Myocyte (in vitro differentiated cells): ENCODE measurements at regions not wholly inside any gene's neighbourhood (a gene's known extent, or its start where the extent isn't known, plus 50 kb on each side); places are given as distances from the start of the nearest gene placed in this dataset.

Source experiments
- DNase-seq: peaks from one replicate; pipeline ENCODE4 v3.0.0-alpha.2; 2012; ENCODE audit warnings: low read depth

DNA sequence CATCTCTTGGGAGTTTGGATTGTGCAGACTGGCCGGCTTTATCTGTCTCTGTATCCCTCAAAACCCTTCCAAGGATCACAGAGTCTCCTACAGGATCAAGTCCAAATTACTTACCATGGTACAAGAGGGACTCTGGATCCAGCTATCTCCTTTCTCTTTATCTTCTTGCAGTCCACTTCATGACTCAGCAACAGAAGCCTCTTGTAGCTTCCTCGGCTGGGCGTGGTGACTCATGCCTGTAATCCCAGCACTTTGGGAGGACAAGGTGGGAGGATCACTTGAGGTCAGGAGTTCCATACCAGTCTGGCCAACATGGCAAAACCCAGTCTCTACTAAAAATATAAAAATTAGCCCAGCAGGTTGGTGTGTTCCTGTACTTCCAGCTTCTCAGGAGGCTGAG, 189.7 kb downstream of the BCAT1 start:
- DNase-seq = peak; percentile 30

DNA sequence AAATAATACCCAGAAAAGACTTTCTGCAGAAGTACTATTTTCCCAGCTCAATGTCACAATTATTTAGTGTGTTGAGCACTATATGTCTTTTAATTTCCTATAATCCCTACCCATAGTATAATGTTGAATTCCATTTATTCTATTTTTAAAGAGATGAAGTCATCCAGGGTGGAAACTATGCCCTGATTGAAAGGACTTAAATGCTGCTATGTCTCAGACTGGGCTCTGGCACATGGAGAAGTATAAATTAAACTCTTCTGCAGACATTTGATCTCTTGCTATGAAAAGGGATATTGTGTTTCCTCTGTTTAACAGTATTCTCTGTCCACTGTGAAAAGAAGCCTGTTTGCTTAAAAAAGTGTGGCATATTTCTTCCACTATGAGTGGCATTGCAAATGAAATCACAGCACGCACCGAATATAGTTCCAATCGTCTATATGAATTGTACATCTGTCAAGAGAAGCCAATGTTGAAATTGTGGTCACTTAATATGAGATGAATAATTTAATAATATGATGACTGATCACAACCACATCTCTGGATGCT, 192.3 kb downstream of the BCAT1 start:
- peak; percentile 10 for DNase-seq

DNA sequence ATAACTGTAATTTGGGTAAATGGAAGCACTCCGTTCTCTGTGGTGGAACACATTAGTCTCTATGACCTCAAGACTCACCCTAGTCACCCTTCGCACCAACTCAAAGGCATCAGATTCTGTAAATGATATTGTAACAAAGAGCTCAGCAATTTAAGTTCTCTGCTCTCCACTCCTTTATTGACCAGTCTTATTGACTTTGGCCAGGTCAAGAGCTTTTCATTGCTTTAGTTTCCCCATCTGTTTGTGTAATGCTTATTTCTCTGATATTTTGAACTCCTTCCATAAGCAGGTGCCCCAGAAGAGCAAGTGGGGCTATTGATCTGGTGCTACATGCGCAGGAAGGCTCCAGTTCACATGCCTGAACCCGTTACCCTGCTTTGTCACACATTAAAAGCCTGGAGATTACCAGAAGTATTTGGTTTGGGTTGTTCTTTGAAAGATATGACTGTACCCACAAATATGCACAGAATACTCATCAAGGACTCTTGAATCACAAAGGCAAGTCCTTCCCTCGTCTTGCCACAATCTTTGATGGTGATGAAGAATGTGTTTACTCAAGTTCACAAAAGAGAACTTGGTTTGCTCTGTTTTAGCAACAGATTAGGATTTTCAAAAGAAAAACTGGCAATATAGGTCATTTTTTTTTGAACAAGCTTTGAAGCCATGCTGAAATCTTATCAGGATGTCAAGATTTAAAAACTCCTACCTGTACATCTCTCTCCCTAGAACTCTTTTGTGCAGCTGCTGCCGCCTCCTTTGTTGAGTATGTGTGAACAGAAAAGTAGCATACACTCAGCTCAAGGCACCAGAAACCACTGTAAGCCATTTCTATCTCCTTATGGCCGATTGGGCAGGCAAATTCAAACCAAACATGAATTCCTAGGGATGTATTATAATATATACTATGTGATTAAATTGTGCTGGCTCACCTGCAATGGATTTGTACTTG, 193.9 kb downstream of the BCAT1 start:
- DNase-seq = peak; percentile 41

DNA sequence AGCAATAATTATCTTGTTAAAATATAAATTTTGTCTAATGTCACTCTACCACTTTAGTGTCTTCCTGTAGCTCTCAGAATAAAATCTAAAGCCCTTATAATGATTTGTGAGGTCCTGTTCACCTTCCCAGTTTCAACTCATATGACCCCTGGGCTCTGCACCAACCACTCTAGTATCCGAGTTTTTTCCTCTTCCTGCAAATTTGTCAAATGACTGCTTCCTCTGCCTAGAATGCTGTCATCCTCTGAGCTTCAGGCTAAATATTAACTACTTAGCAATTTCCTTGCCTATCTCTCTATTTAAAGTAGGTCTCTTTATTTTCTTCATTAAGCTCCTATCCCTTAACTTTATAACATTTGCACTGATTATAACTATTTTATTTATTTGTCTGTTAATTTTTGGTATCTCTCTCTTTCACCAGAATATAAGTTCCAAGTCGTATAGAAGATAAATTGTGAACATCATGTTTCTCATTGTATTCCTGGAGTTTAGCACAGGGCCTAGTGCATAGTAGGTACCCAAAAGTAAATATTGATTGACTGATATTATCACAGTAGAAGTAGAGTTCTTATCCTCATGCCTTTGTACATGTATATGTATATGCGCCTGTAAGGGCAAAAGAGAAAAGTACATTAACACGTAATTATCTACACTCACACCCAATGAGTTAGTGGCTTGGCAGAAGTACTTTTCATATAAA, 196.0 kb downstream of the BCAT1 start:
- no peak for DNase-seq

DNA sequence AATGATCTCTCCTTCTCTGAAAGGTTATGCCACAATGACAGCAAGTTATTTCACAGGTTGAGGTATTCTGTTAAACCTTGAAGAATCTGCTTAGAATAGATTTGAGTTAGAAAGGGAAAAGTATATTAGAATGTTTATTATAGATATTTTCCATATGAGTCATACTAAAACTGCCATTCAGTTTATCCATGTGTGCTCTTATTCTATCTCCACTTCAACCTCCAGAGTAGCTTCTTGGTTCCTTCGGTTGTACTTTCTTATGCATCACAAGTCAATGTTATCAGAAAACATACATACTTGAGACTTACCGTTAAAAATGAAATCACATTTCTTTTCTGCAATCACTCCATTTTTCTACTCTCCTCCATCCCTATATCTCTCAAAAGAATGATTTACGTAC, 197.7 kb downstream of the BCAT1 start:
- no peak for DNase-seq

DNA sequence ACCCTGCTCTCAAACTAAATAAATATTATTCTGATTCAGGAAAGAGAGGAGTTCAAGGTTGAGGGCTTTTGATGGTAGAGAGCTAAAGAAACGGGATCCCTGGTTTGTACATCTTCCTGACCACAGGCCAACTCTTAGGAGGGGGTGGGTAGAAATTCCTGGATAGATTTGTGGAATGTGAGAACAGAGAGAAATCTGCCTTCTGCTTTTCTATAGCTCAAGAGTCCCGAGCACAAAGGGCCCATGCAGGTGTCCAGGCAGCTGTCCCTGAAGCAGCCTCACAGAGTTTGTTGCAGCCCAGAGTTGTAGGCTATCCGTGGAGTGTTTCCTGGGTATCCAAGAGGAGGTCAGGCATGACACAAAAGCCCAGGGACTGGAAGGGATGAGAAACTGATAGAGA, 198.6 kb downstream of the BCAT1 start:
- DNase-seq = no peak

DNA sequence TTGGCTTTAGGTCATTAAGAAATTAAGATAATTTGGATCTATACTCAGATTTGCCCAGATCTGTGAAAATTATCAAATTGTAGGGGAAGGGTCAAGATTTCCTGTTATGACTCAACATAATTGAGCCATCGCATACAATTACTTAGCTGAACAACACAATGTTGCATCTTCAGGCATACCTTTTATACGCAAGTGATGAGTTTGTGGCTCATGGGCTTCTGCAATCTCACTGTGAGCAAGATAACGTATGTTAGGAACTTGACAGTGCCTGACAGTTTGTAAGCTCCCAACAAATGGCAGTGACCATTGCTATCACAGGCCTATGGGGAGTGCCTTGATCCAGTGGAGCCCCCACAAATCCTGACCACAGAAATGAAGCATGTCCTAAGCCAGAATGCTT, 199.7 kb downstream of the BCAT1 start:
- no peak for DNase-seq

DNA sequence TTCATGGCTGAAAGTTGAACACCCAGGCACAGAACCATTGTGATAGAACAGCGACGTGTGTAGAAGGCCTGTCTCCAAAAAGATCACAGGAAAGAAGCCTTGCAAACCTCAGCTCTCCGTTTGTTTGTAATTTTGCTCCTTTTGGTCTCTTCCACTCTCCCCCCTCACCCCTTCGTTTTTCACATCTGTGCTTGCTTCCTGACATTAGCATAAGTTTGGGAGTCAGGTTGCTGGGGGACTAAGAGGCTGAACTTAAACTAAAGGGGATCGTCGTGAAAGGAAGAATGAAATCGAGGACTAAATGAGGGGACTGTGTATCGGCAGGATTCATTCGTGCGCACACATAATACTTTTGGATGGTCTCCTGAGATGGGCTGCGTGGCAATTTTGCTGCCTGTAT, 200.6 kb downstream of the BCAT1 start:
- no peak for DNase-seq

DNA sequence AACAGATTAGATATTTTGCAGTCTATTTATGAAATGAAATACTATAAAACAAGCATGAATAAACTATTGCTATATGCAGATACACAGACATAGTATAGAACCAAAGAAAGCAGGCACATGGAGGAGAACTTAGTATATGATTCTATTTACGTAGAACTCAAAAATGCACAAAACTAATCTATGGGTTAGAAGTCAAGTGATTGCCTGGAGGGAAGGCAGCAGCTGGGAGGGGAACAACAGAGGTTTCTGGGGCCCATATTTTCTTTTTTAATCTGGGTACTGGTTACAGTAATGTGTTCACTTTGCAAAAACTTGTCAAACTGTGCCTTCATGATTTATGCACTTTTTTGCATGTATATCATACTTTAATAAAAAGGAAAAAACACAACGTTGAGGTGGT, 202.0 kb downstream of the BCAT1 start:
- no peak for DNase-seq

DNA sequence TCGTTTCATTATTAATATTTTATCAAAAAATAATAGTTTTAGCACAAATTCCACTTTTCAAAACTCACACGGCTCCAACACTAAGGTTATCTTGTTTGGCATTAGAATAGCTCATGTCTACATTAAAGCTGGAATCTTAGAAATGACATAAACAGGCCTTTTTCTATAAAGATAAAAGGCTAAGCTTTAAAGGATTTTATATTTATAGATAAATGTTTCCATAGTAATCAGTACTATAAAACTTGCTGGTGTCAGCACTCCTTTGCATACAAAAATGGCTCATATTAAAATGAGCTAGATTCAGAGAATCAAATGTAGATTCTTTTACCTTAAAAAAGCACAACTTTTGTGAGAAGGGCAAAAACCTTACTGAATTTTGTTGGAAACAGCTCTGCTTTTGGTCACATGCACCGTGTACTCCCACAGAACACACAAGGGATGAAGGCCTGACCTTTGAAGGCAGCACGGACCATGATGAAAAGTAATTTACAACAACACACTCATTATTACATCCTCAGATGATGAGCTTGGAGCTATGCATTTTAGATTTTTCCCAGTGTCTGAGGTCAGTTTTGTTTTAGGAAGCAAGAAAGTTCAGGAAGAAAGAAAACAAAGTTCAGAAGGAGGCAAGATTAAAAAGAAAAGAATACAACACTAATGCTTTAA, 202.8 kb downstream of the BCAT1 start:
- DNase-seq = no peak

DNA sequence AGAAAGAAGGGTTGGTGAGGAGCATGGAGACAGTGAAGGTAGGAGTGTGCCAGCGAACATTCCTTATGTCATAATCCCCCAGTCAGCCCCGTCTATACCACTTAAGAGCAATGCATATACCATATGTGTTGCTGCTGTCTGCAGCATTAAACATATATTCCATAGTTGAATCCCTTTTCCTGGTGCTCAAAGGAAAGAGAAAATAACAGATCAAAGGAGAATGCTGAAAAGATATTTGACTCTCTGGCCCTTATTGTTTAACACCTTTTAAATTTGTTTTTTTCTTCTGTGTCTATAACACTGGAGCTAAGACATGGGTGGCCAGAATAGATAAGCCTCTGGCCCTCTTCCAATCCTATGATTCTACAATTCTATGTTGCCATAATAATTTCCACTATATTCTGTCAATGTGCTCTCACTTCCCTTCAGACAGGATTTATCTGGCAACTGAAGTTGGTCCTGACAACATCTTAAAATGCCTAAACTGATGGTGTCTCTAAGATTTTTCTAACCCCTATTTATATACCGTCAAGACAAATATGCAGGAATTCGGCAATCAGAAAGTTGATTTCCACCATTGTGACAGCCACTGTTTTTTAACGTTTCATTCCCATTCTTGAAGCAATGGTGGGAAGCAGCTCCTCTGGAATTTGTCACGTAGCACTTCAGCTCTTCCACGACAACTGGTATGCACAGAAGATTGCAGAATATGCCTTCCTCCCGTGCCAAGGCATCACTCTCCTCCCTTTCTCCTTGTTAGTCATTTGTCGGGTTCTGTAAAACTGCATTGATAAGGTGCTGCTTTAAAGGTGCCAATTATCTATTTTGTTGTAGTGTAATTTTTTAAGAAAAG, 204.7 kb downstream of the BCAT1 start:
- DNase-seq = no peak

DNA sequence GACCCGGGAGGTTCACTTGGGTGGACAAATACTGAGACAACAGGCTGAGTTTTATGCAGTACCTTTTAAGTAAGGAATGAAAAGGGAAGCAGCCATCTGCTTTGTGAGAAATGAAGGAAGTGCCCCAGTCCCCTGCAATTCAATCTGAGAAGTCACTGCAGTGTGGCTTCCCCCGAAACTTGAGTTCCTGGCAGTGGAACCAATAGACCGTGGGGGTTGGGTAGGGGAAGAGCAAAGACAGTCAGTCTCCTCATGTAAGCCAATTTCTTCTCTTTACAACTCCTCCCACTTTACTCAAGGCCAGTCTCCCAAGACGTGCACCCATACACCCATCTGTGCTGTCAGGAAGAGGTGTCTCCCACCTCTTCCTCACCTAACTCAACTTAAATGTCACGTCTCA, 206.5 kb downstream of the BCAT1 start:
- no peak for DNase-seq

DNA sequence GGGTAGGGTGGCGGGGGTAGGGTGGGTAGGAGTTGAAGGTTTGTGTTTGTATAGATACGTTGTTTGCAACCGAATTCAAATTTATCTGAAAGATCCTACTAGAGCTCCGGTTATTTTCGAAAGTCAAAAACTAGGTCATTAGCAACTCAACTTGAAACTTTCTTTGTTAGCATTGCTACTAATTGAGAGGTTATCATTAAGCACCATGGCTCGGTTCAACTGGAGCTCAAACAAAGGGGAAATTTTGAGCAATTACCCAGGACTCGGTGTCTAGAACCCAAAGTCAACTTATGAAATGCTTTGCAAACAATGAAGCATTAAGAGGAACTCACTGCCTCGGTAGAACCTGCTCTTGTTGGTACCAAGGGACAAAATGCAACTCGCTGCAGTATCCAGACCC, 207.7 kb downstream of the BCAT1 start:
- DNase-seq = no peak

DNA sequence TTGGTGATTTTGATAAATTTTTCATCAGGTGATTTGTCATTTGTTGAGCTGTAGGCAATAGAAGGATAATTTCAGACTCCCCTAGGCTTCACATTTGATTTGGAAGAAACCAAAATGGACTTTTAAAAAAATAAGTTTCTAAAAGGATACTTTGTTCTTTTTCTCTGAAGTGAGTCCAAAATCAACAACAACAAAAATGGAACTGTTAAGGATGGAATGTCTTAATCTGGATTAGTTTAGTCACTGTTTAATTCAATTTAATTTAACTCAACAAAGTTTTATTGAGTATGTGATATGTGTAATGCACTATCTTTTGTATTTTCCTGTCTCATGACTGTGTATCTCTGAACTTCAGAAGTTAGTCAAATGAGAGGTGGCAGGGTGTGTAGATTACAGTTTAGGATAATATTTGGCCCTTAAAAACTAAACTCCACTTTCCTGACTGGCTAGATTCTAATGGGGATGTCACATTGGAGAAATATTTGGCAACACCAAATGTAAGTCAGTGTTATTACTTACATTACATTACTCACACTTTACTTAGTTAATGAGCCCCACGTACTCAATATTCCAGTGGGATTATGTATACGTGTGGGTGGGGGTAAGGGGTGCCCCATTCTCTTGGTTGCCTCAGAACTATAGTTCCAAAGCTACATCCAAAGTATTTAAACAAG, 209.7 kb downstream of the BCAT1 start:
- no peak for DNase-seq

DNA sequence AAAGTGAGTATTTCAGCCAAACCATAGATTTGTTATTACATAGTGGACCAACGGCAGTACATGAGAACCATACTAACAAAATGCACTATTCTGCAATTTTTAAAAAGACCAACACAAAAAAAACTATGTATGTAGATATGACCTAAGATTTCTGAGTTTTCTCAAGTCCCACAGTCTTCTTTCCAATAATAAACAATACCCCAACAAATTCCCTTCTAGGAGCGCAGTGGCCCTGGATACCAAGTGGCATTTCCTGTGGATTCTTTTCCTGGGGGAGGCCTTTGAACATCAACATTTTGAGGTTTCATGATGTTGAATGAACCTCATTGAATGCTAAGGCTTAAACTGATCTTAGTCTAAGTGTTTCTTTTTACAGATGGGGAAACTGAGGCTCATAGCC, 210.5 kb downstream of the BCAT1 start:
- DNase-seq = no peak

DNA sequence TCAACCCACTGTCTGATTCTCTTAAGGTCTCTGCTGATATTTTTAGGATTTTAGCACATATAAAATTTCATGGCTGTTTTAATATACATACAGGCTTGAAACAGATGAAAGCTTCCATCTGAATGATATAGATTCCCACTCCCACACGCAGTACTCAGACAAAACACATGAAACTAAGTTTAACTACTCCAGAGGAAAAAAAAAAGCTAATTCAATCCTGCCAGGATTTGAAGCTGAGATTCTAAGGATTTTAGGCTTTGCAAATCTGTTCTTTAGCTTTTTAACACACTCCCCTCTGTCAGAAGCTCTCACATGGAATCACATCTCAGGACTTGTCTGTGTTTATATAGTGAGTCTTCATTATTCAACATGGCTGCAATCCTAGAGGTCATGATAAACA, 217.3 kb downstream of the BCAT1 start:
- no peak for DNase-seq

DNA sequence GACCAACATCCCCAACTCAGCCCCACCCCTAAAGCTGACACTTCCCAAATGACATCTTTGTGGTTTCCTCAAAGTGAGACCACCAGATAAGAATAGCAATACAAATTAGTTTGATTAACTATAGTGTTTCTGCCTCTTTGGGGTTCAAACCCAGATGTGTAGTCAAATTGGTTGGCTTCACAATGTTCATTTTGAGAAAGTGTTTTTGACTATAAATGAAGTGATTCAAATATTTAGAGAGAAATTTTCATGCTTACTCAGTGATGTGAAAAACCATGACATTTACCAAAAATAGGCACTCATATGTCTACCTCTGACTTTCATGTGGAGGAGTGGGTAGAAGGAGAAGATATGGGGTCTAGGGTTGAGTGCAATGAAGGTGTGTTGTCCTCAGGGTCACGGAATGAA, 218.4 kb downstream of the BCAT1 start:
- no peak for DNase-seq

DNA sequence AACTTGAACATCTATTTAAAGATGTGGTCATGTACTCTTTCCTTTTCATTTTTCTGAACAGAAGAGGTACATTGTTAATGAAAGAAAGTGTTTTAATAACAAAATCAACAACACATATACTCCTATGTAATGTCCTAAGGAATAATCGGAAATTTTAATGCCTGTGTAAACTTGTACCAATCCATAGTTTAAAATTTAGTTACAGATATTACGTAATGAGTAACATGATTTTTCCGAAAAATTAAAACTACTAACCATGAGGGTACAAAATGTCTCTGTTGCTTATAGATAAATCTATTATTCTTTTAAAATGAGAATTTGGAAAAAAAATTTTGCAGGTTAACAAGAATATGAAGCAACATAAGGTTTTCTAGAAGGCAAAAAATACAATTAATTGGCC, 220.1 kb downstream of the BCAT1 start:
- DNase-seq = no peak

DNA sequence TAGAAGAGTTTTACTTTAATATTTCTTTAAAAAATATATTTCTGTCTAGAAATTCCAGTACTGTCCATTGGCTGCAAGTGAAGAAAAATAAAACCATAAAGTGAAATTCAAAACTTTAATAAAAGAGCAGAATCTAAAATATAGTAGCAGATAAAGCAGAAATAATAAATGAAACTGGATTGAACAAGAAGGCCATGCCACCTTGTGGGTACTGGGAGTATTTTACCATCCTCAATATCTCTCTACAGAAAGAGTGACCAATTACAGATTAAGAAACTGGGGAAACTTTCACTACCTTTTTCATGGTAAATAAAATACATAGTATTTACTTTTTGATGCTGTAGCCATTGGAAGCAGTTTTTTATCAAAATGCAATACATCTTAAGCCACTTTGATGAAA, 220.5 kb downstream of the BCAT1 start:
- peak; percentile 26 for DNase-seq

DNA sequence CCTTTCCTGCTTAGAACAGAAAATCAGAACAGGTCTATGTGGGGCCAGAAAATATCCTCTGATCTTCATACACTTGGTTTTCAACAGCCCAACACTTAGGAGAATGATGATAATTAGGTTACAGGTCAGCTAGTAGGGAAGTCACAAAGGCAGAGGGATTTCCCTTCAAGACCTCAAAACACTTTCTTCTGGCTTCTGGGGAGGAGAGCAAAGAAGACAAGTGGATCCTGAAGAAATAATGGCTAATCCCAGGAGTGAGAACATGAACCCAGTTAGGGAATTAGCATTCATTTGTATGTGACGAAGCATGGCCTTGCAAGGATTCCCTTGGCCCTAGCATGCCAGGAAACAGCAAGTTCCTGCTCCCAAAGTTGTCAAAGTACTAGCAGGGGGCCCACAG, 223.3 kb downstream of the BCAT1 start:
- DNase-seq = no peak
